Endothelial cell (in vitro differentiated cells): ENCODE measurements at regions not wholly inside any gene's neighbourhood (a gene's known extent, or its start where the extent isn't known, plus 50 kb on each side); places are given as distances from the start of the nearest gene placed in this dataset.

Experiments
- DNase-seq: peaks from one replicate; pipeline ENCODE4 v3.0.0; 2021; ENCODE audit warnings: low spot score
- H3K27ac Mint-ChIP-seq: one replicate; pipeline ENCODE4 v1.8.0; 2021; ENCODE audit warnings: mixed read lengths, inconsistent platforms; ENCODE audit not compliant: unreplicated experiment
- H3K27me3 Mint-ChIP-seq: one replicate; pipeline ENCODE4 v1.8.0; 2021; ENCODE audit warnings: mild to moderate bottlenecking, moderate library complexity, mixed read lengths, inconsistent platforms; ENCODE audit not compliant: unreplicated experiment
- H3K36me3 Mint-ChIP-seq: one replicate; pipeline ENCODE4 v1.8.0; 2021; ENCODE audit warnings: mild to moderate bottlenecking, low read depth, mixed read lengths, inconsistent platforms; ENCODE audit not compliant: unreplicated experiment
- H3K4me1 Mint-ChIP-seq: one replicate; pipeline ENCODE4 v1.8.0; 2021; ENCODE audit warnings: mild to moderate bottlenecking, mixed read lengths, inconsistent platforms; ENCODE audit not compliant: unreplicated experiment
- H3K4me3 Mint-ChIP-seq: one replicate; pipeline ENCODE4 v1.8.0; 2021; ENCODE audit warnings: mild to moderate bottlenecking, mixed read lengths, inconsistent platforms; ENCODE audit not compliant: unreplicated experiment
- H3K9me3 Mint-ChIP-seq: one replicate; pipeline ENCODE4 v1.8.0; 2021; ENCODE audit warnings: mixed read lengths, inconsistent platforms; ENCODE audit not compliant: unreplicated experiment
- TF ChIP-seq, protein P1 (sequence below): fragments of 200-600 bp; sonication (generic); IDR thresholded peaks from one replicate; pipeline ENCODE4 v1.5.0; 2021; ENCODE audit warnings: antibody characterized with exemption; ENCODE audit not compliant: unreplicated experiment

DNA sequence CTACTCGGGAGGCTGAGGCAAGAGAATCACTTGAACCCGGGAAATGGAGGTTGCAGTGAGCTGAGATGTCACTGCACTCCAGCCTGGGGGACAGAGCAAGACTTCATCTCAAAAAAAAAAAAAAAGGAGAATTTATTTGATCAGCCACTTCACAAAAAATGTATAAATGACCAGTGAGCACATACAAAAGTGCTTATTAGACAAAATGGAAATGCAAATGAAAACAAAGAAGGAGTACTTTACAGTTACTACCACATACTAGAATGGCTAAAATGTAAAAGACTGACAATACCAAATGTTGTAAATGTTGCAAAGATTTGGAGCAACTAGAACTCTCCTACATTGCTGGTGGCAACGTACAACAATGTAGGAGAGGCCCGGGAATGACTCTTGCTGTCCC lies 241.8 kb upstream of the SOX9 start:
- H3K9me3 Mint-ChIP-seq = no peaks in the 10 kb centered on the region
- H3K27ac Mint-ChIP-seq = no peak overlapping the region
- no peaks in the 10 kb centered on the region for H3K36me3 Mint-ChIP-seq
- no peak for DNase-seq
- TF ChIP-seq, protein P1, sequence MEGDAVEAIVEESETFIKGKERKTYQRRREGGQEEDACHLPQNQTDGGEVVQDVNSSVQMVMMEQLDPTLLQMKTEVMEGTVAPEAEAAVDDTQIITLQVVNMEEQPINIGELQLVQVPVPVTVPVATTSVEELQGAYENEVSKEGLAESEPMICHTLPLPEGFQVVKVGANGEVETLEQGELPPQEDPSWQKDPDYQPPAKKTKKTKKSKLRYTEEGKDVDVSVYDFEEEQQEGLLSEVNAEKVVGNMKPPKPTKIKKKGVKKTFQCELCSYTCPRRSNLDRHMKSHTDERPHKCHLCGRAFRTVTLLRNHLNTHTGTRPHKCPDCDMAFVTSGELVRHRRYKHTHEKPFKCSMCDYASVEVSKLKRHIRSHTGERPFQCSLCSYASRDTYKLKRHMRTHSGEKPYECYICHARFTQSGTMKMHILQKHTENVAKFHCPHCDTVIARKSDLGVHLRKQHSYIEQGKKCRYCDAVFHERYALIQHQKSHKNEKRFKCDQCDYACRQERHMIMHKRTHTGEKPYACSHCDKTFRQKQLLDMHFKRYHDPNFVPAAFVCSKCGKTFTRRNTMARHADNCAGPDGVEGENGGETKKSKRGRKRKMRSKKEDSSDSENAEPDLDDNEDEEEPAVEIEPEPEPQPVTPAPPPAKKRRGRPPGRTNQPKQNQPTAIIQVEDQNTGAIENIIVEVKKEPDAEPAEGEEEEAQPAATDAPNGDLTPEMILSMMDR = no peak
- H3K27me3 Mint-ChIP-seq = no peaks in the 10 kb centered on the region
- no peaks in the 10 kb centered on the region for H3K4me1 Mint-ChIP-seq
- no peak overlapping the region for H3K4me3 Mint-ChIP-seq

DNA sequence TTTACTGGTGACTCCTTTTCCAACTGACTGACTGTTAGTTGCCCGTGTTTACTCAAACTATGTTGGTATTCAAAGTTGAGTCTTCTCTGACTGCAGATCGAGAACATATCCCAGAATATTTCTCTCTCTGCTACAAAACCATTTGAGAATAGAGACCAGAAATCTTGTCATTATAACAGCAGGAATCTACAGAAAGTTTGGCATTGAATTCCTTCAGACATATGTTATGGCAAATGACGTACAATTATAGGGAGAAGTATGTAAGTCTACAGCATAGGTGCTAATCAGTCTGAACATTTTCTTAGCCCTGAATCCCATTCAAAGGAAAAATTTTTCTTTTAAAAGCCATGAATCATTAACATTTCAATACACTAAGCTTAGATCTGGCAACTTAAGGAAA lies 239.8 kb upstream of the SOX9 start:
- H3K27ac Mint-ChIP-seq = no peak overlapping the region
- no peaks in the 10 kb centered on the region for H3K9me3 Mint-ChIP-seq
- DNase-seq = no peak
- H3K36me3 Mint-ChIP-seq = no peaks in the 10 kb centered on the region
- H3K4me1 Mint-ChIP-seq = no peaks in the 10 kb centered on the region
- TF ChIP-seq, protein P1 = no peak
- no peaks in the 10 kb centered on the region for H3K27me3 Mint-ChIP-seq
- no peak overlapping the region for H3K4me3 Mint-ChIP-seq

DNA sequence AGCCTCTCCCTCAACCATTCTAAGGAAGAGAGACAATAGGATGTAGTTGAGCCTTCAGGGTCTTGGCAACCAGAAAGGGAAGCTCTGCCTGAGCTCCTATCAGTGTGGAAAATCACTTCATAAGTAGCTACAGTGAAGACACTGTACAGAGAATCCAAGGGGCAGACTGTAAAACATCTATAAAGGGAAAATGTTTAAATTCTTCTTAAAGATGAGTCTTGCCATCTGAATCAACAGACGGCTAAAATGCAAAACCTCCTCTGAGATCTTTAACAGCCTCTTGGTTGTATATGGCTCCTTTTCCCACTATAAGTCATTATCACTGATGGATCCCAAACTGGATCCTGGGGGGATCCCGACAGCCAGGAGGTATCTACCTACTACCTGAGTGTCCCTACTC lies 239.2 kb upstream of the SOX9 start:
- no peak overlapping the region for H3K4me3 Mint-ChIP-seq
- H3K4me1 Mint-ChIP-seq = no peaks in the 10 kb centered on the region
- H3K27me3 Mint-ChIP-seq = no peaks in the 10 kb centered on the region
- TF ChIP-seq, protein P1 = no peak
- no peaks in the 10 kb centered on the region for H3K9me3 Mint-ChIP-seq
- DNase-seq = no peak
- no peaks in the 10 kb centered on the region for H3K36me3 Mint-ChIP-seq
- no peak overlapping the region for H3K27ac Mint-ChIP-seq

DNA sequence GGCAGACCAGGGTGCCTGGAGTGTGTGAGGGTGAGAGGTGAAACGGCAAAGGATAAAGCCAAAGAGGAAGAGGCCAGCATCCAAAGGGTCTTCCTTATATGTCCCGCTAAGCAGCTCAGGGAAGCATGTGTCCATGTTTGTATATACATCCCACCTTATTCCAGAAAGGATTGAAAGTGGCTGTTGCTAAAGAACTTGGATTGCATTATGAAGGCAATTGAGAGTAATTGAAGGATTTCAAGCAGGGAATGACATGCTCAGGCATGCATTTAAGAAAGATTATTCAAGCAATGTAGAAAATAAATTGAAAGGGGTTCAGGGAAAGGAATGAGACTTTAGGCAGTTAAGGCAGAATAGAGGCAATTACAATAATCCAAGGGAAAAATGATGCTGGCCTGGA lies 237.6 kb upstream of the SOX9 start:
- no peaks in the 10 kb centered on the region for H3K4me1 Mint-ChIP-seq
- no peak for DNase-seq
- H3K36me3 Mint-ChIP-seq = no peaks in the 10 kb centered on the region
- TF ChIP-seq, protein P1 = no peak
- H3K4me3 Mint-ChIP-seq = no peak overlapping the region
- no peak overlapping the region for H3K27ac Mint-ChIP-seq
- no peaks in the 10 kb centered on the region for H3K27me3 Mint-ChIP-seq
- H3K9me3 Mint-ChIP-seq = no peaks in the 10 kb centered on the region

DNA sequence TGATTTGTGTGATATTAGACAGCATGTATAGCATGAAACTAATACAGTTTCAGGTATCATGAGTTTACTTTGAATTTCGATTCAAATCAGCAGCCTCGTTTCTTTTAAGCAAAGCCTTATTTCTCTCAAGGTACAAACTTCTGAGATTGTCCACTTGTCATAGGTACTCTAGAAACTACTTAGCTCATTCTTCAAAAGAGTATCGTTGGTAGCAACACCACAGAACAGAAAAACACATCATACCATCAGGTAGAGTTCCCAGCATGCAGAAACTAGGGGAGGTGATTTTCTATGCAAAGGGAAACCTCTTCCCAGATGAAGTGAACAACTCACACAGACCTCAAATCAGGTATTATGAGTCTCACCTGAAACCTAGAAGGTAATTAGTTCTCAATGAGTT lies 237.0 kb upstream of the SOX9 start:
- no peak for DNase-seq
- no peak overlapping the region for H3K4me3 Mint-ChIP-seq
- no peaks in the 10 kb centered on the region for H3K36me3 Mint-ChIP-seq
- no peaks in the 10 kb centered on the region for H3K27me3 Mint-ChIP-seq
- H3K4me1 Mint-ChIP-seq = no peaks in the 10 kb centered on the region
- H3K9me3 Mint-ChIP-seq = no peaks in the 10 kb centered on the region
- no peak overlapping the region for H3K27ac Mint-ChIP-seq
- TF ChIP-seq, protein P1 = no peak
